NCI-H1930 (cell line): ENCODE measurements at regions not wholly inside any gene's neighbourhood (a gene's known extent, or its start where the extent isn't known, plus 50 kb on each side); places are given as distances from the start of the nearest gene placed in this dataset.

Experiments
- DNase-seq, 2 experiments: peaks; one replicate each; lab custom pipeline; 2025; lab: John Stamatoyannopoulos, UW

- DNase-seq: no peak
These were observed 291.5 kb downstream of the ZNF536 start for GRCh38 chr19:30663611-30664174.

GRCh38 chr19:30662211-30662861 lies 290.2 kb downstream of the ZNF536 start:
- DNase-seq: no peak

- DNase-seq: no peak
These were observed 287.5 kb downstream of the ZNF536 start for GRCh38 chr19:30659638-30660037.

GRCh38 chr19:30656520-30657100 lies 284.4 kb downstream of the ZNF536 start:
- no peak for DNase-seq

GRCh38 chr19:30653646-30654386 lies 281.6 kb downstream of the ZNF536 start:
- DNase-seq: no peak

- no peak for DNase-seq
These were observed 280.6 kb downstream of the ZNF536 start for GRCh38 chr19:30652751-30653150.

- no peak for DNase-seq
These were observed 279.5 kb downstream of the ZNF536 start for GRCh38 chr19:30651691-30652090.

- peak in 1 of 2 experiments; percentile 22 for DNase-seq
These were observed 278.9 kb downstream of the ZNF536 start for GRCh38 chr19:30651066-30651465.

- DNase-seq: peak; percentile 63 to 66
These were observed 277.9 kb downstream of the ZNF536 start for GRCh38 chr19:30649934-30650614.

GRCh38 chr19:30648866-30649862 lies 277.0 kb downstream of the ZNF536 start:
- DNase-seq: no peak

GRCh38 chr19:30647891-30648720 lies 275.9 kb downstream of the ZNF536 start:
- DNase-seq: no peak

- no peak for DNase-seq
These were observed 274.6 kb downstream of the ZNF536 start for GRCh38 chr19:30646806-30647205.

GRCh38 chr19:30645946-30646577 lies 273.9 kb downstream of the ZNF536 start:
- no peak for DNase-seq

- no peak for DNase-seq
These were observed 268.2 kb downstream of the ZNF536 start for GRCh38 chr19:30640252-30640965.

- DNase-seq: no peak
These were observed 266.7 kb downstream of the ZNF536 start for GRCh38 chr19:30638889-30639288.

- DNase-seq: no peak
These were observed 265.7 kb downstream of the ZNF536 start for GRCh38 chr19:30637926-30638325.

- no peak for DNase-seq
These were observed 263.1 kb downstream of the ZNF536 start for GRCh38 chr19:30634996-30635975.
